SK-N-SH treated with all-trans-retinoic acid at 6 μM for 48 hours (cell line): ENCODE measurements at regions not wholly inside any gene's neighbourhood (a gene's known extent, or its start where the extent isn't known, plus 50 kb on each side); places are given as distances from the start of the nearest gene placed in this dataset.

Experiments
- ATAC-seq: fragments of 200-7000 bp; cut with Tn5 transposase; 3 replicates; pipeline ENCODE4 v1.9.1; 2020; ENCODE audit warnings: mild to moderate bottlenecking, moderate library complexity
- ARNTL ChIP-seq: fragments of 450-650 bp; formaldehyde crosslinking; IDR thresholded peaks from 2 replicates; pipeline ENCODE4 v1.5.0; 2020; ENCODE audit warnings: low read depth, mild to moderate bottlenecking, moderate library complexity, borderline replicate concordance
- BACH2 ChIP-seq: fragments of 250-450 bp; sonication (Bioruptor Pico); IDR thresholded peaks from 2 replicates; pipeline ENCODE4 v1.9.0; 2021; ENCODE audit warnings: mild to moderate bottlenecking, borderline replicate concordance
- CREB5 ChIP-seq: fragments of 250-450 bp; sonication (Bioruptor Pico); IDR thresholded peaks from 2 replicates; pipeline ENCODE4 v1.5.1; 2020; ENCODE audit warnings: low read depth, mild to moderate bottlenecking, moderate library complexity
- CSDC2 ChIP-seq: fragments of 250-450 bp; sonication (Bioruptor Pico); IDR thresholded peaks from 2 replicates; pipeline ENCODE4 v1.5.0; 2020; ENCODE audit warnings: mild to moderate bottlenecking, moderate library complexity
- CSRNP3 ChIP-seq: fragments of 250-450 bp; sonication (Bioruptor Pico); IDR thresholded peaks from 2 replicates; pipeline ENCODE4 v1.5.1; 2021; ENCODE audit warnings: mild to moderate bottlenecking, moderate library complexity
- ESRRG ChIP-seq: fragments of 250-450 bp; sonication (Bioruptor Pico); IDR thresholded peaks from 2 replicates; pipeline ENCODE4 v1.6.1; 2021; ENCODE audit warnings: mild to moderate bottlenecking
- GLIS3 ChIP-seq: fragments of 250-450 bp; sonication (Bioruptor Pico); IDR thresholded peaks from 2 replicates; pipeline ENCODE4 v1.5.0; 2020; ENCODE audit warnings: mild to moderate bottlenecking, moderate library complexity
- ISL1 ChIP-seq: fragments of 250-450 bp; sonication (Bioruptor Pico); IDR thresholded peaks from 2 replicates; pipeline ENCODE4 v2.1.2; 2022; ENCODE audit warnings: mild to moderate bottlenecking, moderate library complexity
- OSR1 ChIP-seq: fragments of 250-450 bp; sonication (Bioruptor Pico); IDR thresholded peaks from 2 replicates; pipeline ENCODE4 v1.8.0; 2022; ENCODE audit warnings: moderate library complexity, mild to moderate bottlenecking, inconsistent platforms
- PATZ1 ChIP-seq: fragments of 250-450 bp; sonication (Bioruptor Pico); IDR thresholded peaks from 2 replicates; pipeline ENCODE4 v1.8.0; 2020; ENCODE audit warnings: mild to moderate bottlenecking, moderate library complexity, borderline replicate concordance
- POU6F1 ChIP-seq: fragments of 250-450 bp; sonication (Bioruptor Pico); IDR thresholded peaks from 2 replicates; pipeline ENCODE4 v1.8.0; 2021; ENCODE audit warnings: low read depth, mild to moderate bottlenecking, moderate library complexity, borderline replicate concordance
- PPARA ChIP-seq: fragments of 250-450 bp; sonication (Bioruptor Pico); IDR thresholded peaks from 2 replicates; pipeline ENCODE4 v1.5.0; 2020; ENCODE audit warnings: mild to moderate bottlenecking, borderline replicate concordance
- RARB ChIP-seq: fragments of 250-450 bp; sonication (Bioruptor Pico); IDR thresholded peaks from 2 replicates; pipeline ENCODE4 v1.8.0; 2021; ENCODE audit warnings: mild to moderate bottlenecking, moderate library complexity
- SNAI2 ChIP-seq: fragments of 250-450 bp; sonication (Bioruptor Pico); IDR thresholded peaks from 2 replicates; pipeline ENCODE4 v1.5.0; 2020; ENCODE audit warnings: mild to moderate bottlenecking, moderate library complexity
- TCF4 ChIP-seq: fragments of 250-450 bp; sonication (Bioruptor Pico); IDR thresholded peaks from 2 replicates; pipeline ENCODE4 v1.8.0; 2021; ENCODE audit warnings: mild to moderate bottlenecking, moderate library complexity, borderline replicate concordance
- TOX ChIP-seq: fragments of 250-450 bp; sonication (Bioruptor Pico); IDR thresholded peaks from 2 replicates; pipeline ENCODE4 v1.8.0; 2021; ENCODE audit warnings: mild to moderate bottlenecking, moderate library complexity, borderline replicate concordance
- TSHZ2 ChIP-seq: fragments of 250-450 bp; sonication (Bioruptor Pico); IDR thresholded peaks from 2 replicates; pipeline ENCODE4 v1.5.0; 2020; ENCODE audit warnings: mild to moderate bottlenecking, moderate library complexity
- ZC3H10 ChIP-seq: fragments of 250-450 bp; sonication (Bioruptor Pico); IDR thresholded peaks from 2 replicates; pipeline ENCODE4 v1.5.1; 2021; ENCODE audit warnings: mild to moderate bottlenecking, moderate library complexity
- ZFP30 ChIP-seq: fragments of 450-650 bp; formaldehyde crosslinking; IDR thresholded peaks from 2 replicates; pipeline ENCODE4 v1.5.0; 2022; ENCODE audit warnings: mild to moderate bottlenecking, moderate library complexity
- ZNF565 ChIP-seq: fragments of 450-650 bp; formaldehyde crosslinking; conservative IDR thresholded peaks from 2 replicates; pipeline ENCODE4 v1.5.0; 2020; ENCODE audit warnings: low read depth, mild to moderate bottlenecking, moderate library complexity
- ZNF70 ChIP-seq: fragments of 450-650 bp; formaldehyde crosslinking; IDR thresholded peaks from 2 replicates; pipeline ENCODE4 v1.5.0; 2020; ENCODE audit warnings: mild to moderate bottlenecking, moderate library complexity
- ZNF8 ChIP-seq: fragments of 450-650 bp; formaldehyde crosslinking; IDR thresholded peaks from 2 replicates; pipeline ENCODE4 v1.5.0; 2020; ENCODE audit warnings: mild to moderate bottlenecking, moderate library complexity

GRCh38 chr11:15870911-15871310 is 485.4 kb downstream of the SOX6 start:
- TF ChIP-seq ZNF8 (CRISPR knock-in tag) = no peak
- TF ChIP-seq CSDC2 (CRISPR knock-in tag) = no peak
- TF ChIP-seq POU6F1 (CRISPR knock-in tag) = no peak
- no peak for TF ChIP-seq ARNTL (CRISPR knock-in tag)
- TF ChIP-seq GLIS3 = no peak
- TF ChIP-seq CREB5 (CRISPR knock-in tag) = no peak
- no peak for TF ChIP-seq RARB (CRISPR knock-in tag)
- no peak for TF ChIP-seq TCF4
- no peak for TF ChIP-seq ESRRG (CRISPR knock-in tag)
- no peak for TF ChIP-seq OSR1 (CRISPR knock-in tag)
- TF ChIP-seq ZNF70 (CRISPR knock-in tag) = no peak
- no peak for TF ChIP-seq ZFP30 (CRISPR knock-in tag)
- TF ChIP-seq PPARA = no peak
- TF ChIP-seq SNAI2 (CRISPR knock-in tag) = no peak
- no peak for TF ChIP-seq ISL1 (CRISPR knock-in tag)
- TF ChIP-seq BACH2 (CRISPR knock-in tag) = no peak
- no peak for TF ChIP-seq CSRNP3 (CRISPR knock-in tag)
- TF ChIP-seq ZNF565 (CRISPR knock-in tag) = no peak
- TF ChIP-seq TSHZ2 (CRISPR knock-in tag) = no peak
- no peak for TF ChIP-seq TOX
- no peak for ATAC-seq

GRCh38 chr11:15871904-15872626 is 484.3 kb downstream of the SOX6 start:
- no peak for ATAC-seq
- TF ChIP-seq BACH2 (CRISPR knock-in tag) (no peak), CREB5 (CRISPR knock-in tag) (no peak), CSDC2 (CRISPR knock-in tag) (no peak), ZC3H10 (CRISPR knock-in tag) (no peak), ZNF70 (CRISPR knock-in tag) (no peak), ZNF565 (CRISPR knock-in tag) (no peak), ZNF8 (CRISPR knock-in tag) (no peak), PATZ1 (CRISPR knock-in tag) (no peak), PPARA (no peak), GLIS3 (no peak), RARB (CRISPR knock-in tag) (no peak), OSR1 (CRISPR knock-in tag) (no peak), CSRNP3 (CRISPR knock-in tag) (no peak), POU6F1 (CRISPR knock-in tag) (no peak), ESRRG (CRISPR knock-in tag) (no peak), SNAI2 (CRISPR knock-in tag) (no peak), ARNTL (CRISPR knock-in tag) (no peak), ISL1 (CRISPR knock-in tag) (no peak)
